ENCODE measurements at regions not wholly inside any gene's neighbourhood (a gene's known extent, or its start where the extent isn't known, plus 50 kb on each side); places are given as distances from the start of the nearest gene placed in this dataset.

DNA sequence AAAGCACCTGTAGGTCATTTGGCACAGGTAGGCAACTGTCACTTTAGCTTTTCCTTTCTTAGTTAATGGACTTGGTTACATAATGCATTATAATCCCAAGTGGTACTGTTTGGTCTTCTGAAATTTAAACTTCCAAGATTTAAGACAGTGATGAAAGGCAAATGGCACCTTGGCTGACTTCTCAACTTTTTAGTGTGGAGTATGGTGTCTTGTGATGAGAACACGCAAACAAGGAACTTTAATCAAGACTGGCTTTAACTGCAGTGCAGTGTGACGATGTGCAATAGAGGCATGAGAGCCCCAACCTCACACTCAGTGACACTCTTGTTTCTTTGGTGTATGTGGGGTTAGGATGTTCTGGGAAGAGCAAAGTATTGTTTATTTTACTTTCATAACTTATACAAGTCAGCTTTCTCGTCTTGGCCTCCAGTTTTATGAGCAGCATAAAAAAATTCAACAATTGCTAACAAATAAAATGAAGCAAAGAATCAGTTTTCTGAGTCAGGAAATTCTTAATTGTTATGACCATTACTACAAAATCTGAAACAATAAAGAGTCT lies 171.9 kb downstream of the MAD2L1 start:
- Histone ChIP-seq H3K9me2 (ENCODE audit: insufficient read depth, low read length) (no peaks in the 10 kb centered on the region), H4K20me1 (ENCODE audit: insufficient read depth) (no peaks in the 10 kb centered on the region), H3K36me3 (ENCODE audit: insufficient read depth, low read length) (no peaks in the 10 kb centered on the region), H3K27me3 (ENCODE audit: insufficient read depth, low read depth, low read length) (no peaks in the 10 kb centered on the region), H3K27ac (ENCODE audit: low read length) (no peak overlapping the region), H3F3A (ENCODE audit: insufficient read depth, low read length, poor library complexity, severe bottlenecking) (no peaks in the 10 kb centered on the region), H3K9ac (ENCODE audit: low read length) (no peak overlapping the region), H3K4me2 (ENCODE audit: low read length) (no peak overlapping the region), H3K9me3 (ENCODE audit: low read length) (no peaks in the 10 kb centered on the region), H3K4me3 (ENCODE audit: low read length) (no peak overlapping the region), H3K79me2 (replicated peaks; ENCODE audit: insufficient read depth, low read length) (no peaks in the 10 kb centered on the region), H2AFZ (ENCODE audit: low read depth, low read length) (no peak overlapping the region)
- TF ChIP-seq, protein P1, sequence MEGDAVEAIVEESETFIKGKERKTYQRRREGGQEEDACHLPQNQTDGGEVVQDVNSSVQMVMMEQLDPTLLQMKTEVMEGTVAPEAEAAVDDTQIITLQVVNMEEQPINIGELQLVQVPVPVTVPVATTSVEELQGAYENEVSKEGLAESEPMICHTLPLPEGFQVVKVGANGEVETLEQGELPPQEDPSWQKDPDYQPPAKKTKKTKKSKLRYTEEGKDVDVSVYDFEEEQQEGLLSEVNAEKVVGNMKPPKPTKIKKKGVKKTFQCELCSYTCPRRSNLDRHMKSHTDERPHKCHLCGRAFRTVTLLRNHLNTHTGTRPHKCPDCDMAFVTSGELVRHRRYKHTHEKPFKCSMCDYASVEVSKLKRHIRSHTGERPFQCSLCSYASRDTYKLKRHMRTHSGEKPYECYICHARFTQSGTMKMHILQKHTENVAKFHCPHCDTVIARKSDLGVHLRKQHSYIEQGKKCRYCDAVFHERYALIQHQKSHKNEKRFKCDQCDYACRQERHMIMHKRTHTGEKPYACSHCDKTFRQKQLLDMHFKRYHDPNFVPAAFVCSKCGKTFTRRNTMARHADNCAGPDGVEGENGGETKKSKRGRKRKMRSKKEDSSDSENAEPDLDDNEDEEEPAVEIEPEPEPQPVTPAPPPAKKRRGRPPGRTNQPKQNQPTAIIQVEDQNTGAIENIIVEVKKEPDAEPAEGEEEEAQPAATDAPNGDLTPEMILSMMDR (IDR thresholded peaks at IDR 0.05; ENCODE audit: poor library complexity, severe bottlenecking): no peak
- TF ChIP-seq TAF1 (IDR thresholded peaks at IDR 0.05; ENCODE audit: low read depth): no peak
- TF ChIP-seq EZH2 (IDR thresholded peaks at IDR 0.05; ENCODE audit: borderline replicate concordance, insufficient read depth, low read length, poor library complexity, severe bottlenecking): no peak
- no peak for TF ChIP-seq MXI1 (conservative IDR thresholded peaks at IDR 0.05; ENCODE audit: poor library complexity, severe bottlenecking)
- TF ChIP-seq RAD21 (conservative IDR thresholded peaks at IDR 0.05): no peak
- TF ChIP-seq SMC3 (conservative IDR thresholded peaks at IDR 0.05; ENCODE audit: poor library complexity): no peak
- no peak for TF ChIP-seq EP300 (conservative IDR thresholded peaks at IDR 0.05; ENCODE audit: poor library complexity, severe bottlenecking)
- TF ChIP-seq POLR2AphosphoS5 (IDR thresholded peaks at IDR 0.05): no peak
- TF ChIP-seq, protein P2, sequence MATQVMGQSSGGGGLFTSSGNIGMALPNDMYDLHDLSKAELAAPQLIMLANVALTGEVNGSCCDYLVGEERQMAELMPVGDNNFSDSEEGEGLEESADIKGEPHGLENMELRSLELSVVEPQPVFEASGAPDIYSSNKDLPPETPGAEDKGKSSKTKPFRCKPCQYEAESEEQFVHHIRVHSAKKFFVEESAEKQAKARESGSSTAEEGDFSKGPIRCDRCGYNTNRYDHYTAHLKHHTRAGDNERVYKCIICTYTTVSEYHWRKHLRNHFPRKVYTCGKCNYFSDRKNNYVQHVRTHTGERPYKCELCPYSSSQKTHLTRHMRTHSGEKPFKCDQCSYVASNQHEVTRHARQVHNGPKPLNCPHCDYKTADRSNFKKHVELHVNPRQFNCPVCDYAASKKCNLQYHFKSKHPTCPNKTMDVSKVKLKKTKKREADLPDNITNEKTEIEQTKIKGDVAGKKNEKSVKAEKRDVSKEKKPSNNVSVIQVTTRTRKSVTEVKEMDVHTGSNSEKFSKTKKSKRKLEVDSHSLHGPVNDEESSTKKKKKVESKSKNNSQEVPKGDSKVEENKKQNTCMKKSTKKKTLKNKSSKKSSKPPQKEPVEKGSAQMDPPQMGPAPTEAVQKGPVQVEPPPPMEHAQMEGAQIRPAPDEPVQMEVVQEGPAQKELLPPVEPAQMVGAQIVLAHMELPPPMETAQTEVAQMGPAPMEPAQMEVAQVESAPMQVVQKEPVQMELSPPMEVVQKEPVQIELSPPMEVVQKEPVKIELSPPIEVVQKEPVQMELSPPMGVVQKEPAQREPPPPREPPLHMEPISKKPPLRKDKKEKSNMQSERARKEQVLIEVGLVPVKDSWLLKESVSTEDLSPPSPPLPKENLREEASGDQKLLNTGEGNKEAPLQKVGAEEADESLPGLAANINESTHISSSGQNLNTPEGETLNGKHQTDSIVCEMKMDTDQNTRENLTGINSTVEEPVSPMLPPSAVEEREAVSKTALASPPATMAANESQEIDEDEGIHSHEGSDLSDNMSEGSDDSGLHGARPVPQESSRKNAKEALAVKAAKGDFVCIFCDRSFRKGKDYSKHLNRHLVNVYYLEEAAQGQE (IDR thresholded peaks at IDR 0.05; ENCODE audit: borderline replicate concordance): no peak

DNA sequence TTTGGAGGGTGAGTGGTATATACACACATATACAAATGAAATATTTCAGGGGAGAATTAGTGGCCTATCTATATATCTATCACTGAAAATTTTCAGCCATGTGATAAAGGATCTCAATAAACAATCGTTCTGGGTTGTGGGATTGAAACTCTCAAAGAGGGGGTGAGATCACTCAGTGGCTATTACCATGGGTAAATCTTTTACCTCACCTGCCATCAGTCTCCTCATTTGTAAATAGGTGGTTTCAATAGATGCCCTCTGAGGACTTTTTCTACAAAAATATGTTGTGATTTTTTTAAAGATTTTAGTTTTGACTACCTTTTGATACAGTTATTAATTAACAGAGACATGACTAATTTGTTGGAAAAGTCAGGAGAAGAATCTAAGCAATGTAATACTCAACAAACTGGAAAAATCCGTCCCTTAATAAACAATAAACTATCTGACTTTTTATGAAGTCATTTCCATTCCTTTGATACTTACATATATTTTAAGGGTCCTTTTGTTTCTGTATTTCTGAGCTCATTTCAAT lies 192.8 kb downstream of the MAD2L1 start:
- Histone ChIP-seq H3K4me3 (ENCODE audit: low read length) (no peak overlapping the region), H3K27me3 (ENCODE audit: insufficient read depth, low read depth, low read length) (no peaks in the 10 kb centered on the region), H3K79me2 (replicated peaks; ENCODE audit: insufficient read depth, low read length) (no peaks in the 10 kb centered on the region), H3K9me2 (ENCODE audit: insufficient read depth, low read length) (no peaks in the 10 kb centered on the region), H2AFZ (ENCODE audit: low read depth, low read length) (no peak overlapping the region), H3F3A (ENCODE audit: insufficient read depth, low read length, poor library complexity, severe bottlenecking) (no peaks in the 10 kb centered on the region), H3K4me2 (ENCODE audit: low read length) (no peak overlapping the region), H3K27ac (ENCODE audit: low read length) (no peak overlapping the region), H3K9me3 (ENCODE audit: low read length) (no peaks in the 10 kb centered on the region), H3K9ac (ENCODE audit: low read length) (no peak overlapping the region), H4K20me1 (ENCODE audit: insufficient read depth) (no peaks in the 10 kb centered on the region), H3K36me3 (ENCODE audit: insufficient read depth, low read length) (no peaks in the 10 kb centered on the region)
- TF ChIP-seq, protein P1 (IDR thresholded peaks at IDR 0.05; ENCODE audit: poor library complexity, severe bottlenecking): no peak
- no peak for TF ChIP-seq TAF1 (IDR thresholded peaks at IDR 0.05; ENCODE audit: low read depth)
- no peak for TF ChIP-seq EP300 (conservative IDR thresholded peaks at IDR 0.05; ENCODE audit: poor library complexity, severe bottlenecking)
- TF ChIP-seq MXI1 (conservative IDR thresholded peaks at IDR 0.05; ENCODE audit: poor library complexity, severe bottlenecking): no peak
- no peak for TF ChIP-seq POLR2AphosphoS5 (IDR thresholded peaks at IDR 0.05)
- no peak for TF ChIP-seq RAD21 (conservative IDR thresholded peaks at IDR 0.05)

Measured in neural cell (in vitro differentiated cells).